Liver (tissue), 3 donors: ENCODE measurements at regions not wholly inside any gene's neighbourhood (a gene's known extent, or its start where the extent isn't known, plus 50 kb on each side); places are given as distances from the start of the nearest gene placed in this dataset.

Experiments
- FOXA1 ChIP-seq: IDR thresholded peaks from 2 replicates; pipeline ENCODE4 v1.6.1; 2016; ENCODE audit warnings: antibody characterized with exemption
- HNF4G ChIP-seq: IDR thresholded peaks from 2 replicates; pipeline ENCODE4 v1.6.1; 2016; ENCODE audit warnings: antibody characterized with exemption
- RXRA ChIP-seq, 2 donors: IDR thresholded peaks; 2 replicates each; pipeline ENCODE4 v1.6.1; 2017 to 2018; ENCODE audit warnings: antibody characterized with exemption in 2 of 2, mild to moderate bottlenecking in 1 of 2
- YY1 ChIP-seq: IDR thresholded peaks from 2 replicates; pipeline ENCODE4 v1.6.1; 2016; ENCODE audit warnings: antibody characterized with exemption, mild to moderate bottlenecking
- TF ChIP-seq, protein P1 (sequence below): fragments of 150-350 bp; IDR thresholded peaks from 2 replicates; pipeline ENCODE4 v1.5.1; 2017; ENCODE audit warnings: improper control_type of control experiment, low read depth, low read length; ENCODE audit not compliant: missing input control
- TF ChIP-seq, protein P2 (sequence below): IDR thresholded peaks from 2 replicates; pipeline ENCODE4 v1.6.1; 2016; ENCODE audit warnings: antibody characterized with exemption
- TF ChIP-seq, protein P3 (sequence below): IDR thresholded peaks from 2 replicates; pipeline ENCODE4 v1.6.1; 2016; ENCODE audit warnings: antibody characterized with exemption
- donor health status: healthy.
- donor health status: healthy.

DNA sequence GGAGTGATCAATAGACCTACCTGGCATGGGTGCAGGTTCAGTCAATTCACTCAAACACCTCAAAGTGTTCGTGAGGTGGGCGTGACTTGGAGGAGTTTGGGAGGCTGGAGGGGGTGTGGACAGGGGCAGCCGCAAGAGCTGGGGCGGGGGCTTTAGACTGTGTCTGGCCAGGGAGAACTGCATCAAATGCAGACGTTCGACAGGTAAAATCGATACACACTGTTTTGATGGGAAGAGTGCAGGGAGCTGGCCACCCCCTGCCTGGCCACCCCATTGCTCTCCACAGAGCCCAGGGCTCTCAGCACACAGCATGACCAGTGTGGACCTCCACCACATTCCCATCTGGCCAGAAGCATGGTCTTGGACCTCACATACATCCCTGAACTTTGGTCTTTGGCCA is 412.1 kb downstream of the OCA2 start:
- TF ChIP-seq, protein P1, sequence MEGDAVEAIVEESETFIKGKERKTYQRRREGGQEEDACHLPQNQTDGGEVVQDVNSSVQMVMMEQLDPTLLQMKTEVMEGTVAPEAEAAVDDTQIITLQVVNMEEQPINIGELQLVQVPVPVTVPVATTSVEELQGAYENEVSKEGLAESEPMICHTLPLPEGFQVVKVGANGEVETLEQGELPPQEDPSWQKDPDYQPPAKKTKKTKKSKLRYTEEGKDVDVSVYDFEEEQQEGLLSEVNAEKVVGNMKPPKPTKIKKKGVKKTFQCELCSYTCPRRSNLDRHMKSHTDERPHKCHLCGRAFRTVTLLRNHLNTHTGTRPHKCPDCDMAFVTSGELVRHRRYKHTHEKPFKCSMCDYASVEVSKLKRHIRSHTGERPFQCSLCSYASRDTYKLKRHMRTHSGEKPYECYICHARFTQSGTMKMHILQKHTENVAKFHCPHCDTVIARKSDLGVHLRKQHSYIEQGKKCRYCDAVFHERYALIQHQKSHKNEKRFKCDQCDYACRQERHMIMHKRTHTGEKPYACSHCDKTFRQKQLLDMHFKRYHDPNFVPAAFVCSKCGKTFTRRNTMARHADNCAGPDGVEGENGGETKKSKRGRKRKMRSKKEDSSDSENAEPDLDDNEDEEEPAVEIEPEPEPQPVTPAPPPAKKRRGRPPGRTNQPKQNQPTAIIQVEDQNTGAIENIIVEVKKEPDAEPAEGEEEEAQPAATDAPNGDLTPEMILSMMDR, result no peak
- TF ChIP-seq YY1 (no peak), HNF4G (no peak), RXRA (IDR thresholded peaks at IDR 0.05) (no peak), FOXA1 (no peak)
- TF ChIP-seq, protein P2, sequence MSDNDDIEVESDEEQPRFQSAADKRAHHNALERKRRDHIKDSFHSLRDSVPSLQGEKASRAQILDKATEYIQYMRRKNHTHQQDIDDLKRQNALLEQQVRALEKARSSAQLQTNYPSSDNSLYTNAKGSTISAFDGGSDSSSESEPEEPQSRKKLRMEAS, result no peak
- TF ChIP-seq, protein P3, sequence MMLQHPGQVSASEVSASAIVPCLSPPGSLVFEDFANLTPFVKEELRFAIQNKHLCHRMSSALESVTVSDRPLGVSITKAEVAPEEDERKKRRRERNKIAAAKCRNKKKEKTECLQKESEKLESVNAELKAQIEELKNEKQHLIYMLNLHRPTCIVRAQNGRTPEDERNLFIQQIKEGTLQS, result no peak
